ENCODE measurements at regions not wholly inside any gene's neighbourhood (a gene's known extent, or its start where the extent isn't known, plus 50 kb on each side); places are given as distances from the start of the nearest gene placed in this dataset.
"Not testable (repeated sequence)": the region's sequence is repeated elsewhere in the genome, so short reads cannot be mapped to it uniquely, and the experiment has no call there.

GRCh38 chr5:34186108-34186507 lies 143.1 kb upstream of the C1QTNF3 start:
- not testable (repeated sequence) for TF ChIP-seq HDGF (IDR thresholded peaks at IDR 0.05); TEAD4 (IDR thresholded peaks at IDR 0.05; ENCODE audit: low read length); TEAD4 (CRISPR knock-in tag; IDR thresholded peaks at IDR 0.05; ENCODE audit: borderline replicate concordance)

All from K562 (cell line).